ENCODE measurements at regions not wholly inside any gene's neighbourhood (a gene's known extent, or its start where the extent isn't known, plus 50 kb on each side); places are given as distances from the start of the nearest gene placed in this dataset.
A peak's percentile ranks its signal among the peaks of the same experiment; 100 is the strongest.
"Not testable (repeated sequence)": the region's sequence is repeated elsewhere in the genome, so short reads cannot be mapped to it uniquely, and the experiment has no call there.

DNA sequence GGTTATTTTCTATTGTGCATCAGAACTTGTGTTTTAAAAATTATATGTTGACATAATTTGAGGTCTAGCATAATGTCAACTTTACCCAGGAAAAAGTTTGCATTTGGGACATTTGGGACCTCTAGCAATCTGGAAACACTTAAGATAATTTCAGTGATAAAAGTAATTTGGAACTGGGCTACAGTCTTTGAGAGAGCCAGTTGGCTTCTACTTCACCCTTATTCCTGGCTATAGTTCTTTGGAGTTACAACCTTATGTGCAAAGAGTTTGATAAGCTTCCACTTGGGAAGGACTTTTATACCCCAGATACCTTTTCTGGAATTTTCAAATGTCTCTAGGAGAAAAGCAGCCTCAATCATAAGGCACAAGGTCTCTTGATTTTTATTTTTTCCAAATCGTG lies 139.3 kb downstream of the ARRDC3 start:
- DNase-seq: no peak

GRCh38 chr5:91243286-91243685 lies 139.8 kb downstream of the ARRDC3 start:
- DNase-seq: no peak

GRCh38 chr5:91241460-91241859 lies 141.7 kb downstream of the ARRDC3 start:
- not testable (repeated sequence) for DNase-seq

DNA sequence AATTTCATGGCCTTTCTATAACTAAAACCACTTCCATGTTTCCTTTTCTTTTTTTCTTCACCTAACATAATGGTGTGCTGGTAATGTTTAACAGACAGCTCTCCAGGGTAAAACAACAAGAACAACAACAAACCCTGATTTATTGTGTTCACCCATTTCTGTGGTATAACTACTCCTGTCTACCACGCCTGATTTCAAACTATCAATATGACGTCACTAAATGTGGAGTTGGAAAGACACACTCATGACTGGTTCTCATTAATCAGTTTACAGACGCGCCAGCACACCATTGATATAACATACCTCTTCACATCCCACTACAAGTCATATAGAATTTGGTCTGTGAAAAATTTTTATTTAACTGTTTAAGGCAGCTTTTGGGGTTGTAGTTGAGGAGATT lies 142.9 kb downstream of the ARRDC3 start:
- DNase-seq: no peak

DNA sequence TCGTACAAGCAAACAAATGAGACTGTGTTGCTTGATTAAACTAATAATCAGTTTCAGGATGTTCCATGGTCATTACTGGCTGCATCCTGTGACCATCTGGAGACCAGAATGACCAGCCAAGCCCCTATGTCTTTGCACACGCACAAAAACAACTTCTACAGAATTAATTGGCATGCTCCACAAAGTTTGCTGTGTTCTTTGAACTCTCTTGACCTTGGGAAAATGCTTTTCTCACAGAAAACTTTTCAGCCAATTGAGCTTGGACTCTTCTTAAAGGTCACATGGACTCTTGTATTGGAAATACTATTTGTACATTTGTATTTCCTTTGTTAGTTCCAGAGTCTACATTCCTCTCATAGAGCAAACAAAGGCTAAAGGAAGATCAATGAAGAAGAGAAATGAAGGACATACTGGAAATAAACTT lies 147.8 kb downstream of the ARRDC3 start:
- no peak for DNase-seq

DNA sequence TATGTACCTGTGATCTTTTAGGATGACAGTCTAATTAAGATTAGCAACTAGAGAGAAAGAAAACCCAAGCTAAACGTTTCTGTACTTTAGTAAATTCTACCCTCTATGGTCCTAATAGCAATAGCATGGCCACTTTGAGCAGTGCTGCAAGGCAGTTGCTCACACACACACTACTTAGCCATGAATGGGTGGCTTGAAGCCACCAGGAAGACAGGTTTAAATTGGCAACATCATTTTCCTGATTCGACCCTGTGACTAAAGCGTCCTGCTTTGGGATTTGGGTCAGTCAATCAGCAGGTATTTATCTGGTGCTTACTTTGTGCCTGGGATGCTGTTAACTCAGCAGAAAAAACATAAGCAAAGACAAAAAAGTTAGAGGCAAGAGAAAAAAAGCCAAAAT lies 150.6 kb downstream of the ARRDC3 start:
- DNase-seq: no peak

DNA sequence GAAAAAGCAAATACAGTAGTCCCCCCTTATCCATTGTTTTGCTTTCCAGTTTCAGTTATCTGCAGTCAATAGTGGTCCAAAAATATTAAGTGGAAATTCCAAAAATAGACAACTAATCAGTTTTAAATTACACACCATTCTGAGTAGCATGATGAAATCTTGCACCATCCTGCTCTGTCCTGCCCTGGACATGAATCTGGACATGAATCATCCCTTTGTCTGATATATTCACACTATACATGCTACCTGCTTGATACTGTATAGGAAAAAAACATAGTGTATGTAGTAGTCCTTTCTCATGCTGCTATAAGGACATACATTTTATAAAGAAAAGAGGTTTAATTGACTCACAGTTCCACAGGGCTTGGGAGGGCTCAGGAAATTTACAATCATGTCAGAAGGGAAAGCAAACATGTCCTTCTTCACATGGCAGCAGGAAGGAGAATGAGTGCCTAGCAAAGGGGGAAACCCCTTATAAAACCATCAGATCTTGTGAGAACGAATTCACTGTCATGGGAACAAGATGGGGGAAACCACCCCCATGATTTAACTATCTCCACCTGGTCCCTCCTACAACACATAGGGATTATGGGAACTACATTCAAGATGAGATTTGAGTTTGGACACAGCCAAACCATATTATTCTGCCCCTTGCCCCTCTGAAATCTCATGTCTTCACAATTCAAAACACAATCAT lies 153.9 kb downstream of the ARRDC3 start:
- no peak for DNase-seq

GRCh38 chr5:91228188-91228587 lies 154.9 kb downstream of the ARRDC3 start:
- DNase-seq: no peak

DNA sequence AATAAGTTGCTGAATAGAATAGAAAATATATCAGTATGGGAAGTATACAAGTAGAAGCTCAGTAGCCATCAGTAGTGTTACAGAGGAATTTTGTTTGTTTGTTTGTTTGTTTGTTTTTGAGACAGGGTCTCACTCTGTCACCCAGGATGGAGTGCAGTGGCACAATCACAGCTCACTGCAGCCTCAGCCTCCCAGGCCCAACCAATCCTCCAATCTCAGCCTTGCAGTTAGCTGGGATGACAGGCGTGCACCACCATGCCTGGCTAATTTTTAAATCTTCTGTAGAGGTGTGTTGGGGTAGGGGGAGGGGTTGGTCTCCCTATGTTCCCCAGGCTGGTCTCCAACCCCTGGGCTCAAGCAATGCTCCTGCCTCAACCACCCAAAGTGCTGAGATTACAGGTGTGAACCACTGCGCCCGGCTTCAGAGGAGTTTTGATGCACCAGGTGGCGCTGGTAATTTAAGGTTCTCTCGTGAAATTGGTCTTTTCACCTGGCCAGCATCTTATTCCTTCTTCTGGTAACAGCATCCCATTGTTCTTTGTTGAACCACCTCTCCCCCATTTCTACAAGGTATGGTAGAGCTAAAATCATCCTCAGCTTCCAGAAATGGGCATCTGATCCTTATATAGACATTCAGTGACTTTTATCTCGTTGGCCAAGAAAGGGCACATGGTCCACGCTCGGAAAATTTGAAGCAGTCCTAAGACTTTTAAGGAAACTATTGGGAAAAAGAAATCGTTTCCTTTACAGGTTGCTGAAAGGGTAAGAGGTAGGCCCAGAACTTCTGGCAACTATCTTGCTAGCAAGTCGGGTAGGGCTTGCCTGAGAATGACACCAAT lies 157.1 kb downstream of the ARRDC3 start:
- DNase-seq: peak in 2 of 56 donors; percentile 2 to 4

GRCh38 chr5:91224969-91225368 lies 158.1 kb downstream of the ARRDC3 start:
- DNase-seq: no peak

GRCh38 chr5:91224456-91224855 lies 158.7 kb downstream of the ARRDC3 start:
- DNase-seq: no peak

DNA sequence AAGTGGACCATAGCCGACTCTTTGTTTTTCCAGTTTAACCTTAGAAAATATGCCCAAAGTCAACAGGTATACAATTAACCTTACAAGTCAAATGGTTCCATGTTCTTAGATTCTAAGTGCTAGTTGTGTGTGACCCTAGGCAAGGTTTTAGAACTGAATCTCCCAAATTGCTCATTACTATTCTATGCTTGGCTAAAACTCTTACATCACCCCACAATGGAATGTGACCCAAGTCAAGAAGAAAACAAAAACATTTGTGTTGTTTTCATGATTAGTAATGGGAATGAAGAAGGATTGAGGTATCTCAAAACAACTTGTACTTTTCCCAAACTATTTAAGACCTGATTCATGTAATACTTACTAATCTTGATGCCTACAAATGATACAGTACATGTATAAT lies 159.2 kb downstream of the ARRDC3 start:
- DNase-seq: no peak

DNA sequence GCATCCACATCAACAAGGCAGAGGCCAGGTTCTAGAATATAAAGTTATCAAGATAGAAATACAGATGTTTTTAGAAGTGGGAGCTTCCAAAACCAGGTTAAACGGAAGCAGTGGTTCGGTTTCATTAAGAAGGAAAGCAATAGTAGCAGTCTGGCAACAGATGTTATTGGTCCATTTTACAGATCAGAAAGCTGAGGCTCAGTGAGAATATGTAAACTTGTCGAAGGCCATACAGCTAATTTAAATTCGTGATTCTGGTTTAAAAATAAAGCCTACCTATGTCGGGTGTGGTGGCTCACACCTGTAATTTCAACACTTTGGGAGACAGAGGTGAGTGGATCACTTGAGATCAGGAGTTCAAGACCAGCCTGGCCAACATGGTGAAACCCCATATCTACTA lies 160.6 kb downstream of the ARRDC3 start:
- DNase-seq: no peak

DNA sequence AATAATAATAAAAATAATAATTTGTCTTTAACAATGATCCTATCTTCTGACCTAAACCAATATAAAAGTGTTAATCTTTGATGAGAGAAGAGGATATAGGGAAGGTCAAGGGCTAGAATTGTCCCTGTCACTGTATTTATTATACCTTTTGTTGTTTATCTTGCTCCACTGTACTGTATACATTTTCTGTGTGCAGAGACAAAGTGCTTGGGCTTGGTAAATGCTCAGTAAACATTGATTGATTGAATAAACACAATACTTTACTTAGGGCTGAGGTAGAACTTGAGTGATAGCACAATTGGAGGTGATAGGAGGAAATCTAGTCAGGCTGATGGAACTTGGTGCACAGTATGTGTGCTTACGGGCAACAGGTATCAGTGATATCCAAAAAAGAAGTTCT lies 161.2 kb downstream of the ARRDC3 start:
- DNase-seq: no peak

DNA sequence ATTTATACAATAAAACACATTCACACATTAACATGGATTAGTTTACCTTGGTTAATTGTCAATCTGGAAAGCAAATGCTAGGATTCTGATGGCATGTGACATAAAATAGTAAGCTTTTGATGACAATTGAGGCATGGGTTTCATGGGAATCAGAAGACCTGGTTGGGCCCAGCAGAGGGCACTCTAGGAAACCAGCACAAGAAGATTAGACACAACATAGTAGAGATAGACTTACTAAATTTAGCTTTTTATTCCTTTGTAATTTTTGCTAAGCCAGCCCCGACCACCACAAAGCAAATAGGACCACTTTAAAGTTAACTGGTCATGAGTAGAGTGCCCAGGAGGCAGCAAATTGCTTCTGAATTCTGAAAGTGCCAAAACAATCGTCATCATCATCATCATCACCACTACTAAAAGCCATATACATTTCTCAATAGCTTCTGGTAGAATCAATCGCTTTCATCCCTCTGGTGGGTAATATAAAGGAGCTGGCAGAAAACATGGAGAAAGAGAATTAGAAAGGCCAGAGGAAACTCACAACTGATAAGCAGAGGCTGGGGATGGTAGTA lies 163.2 kb downstream of the ARRDC3 start:
- DNase-seq: peak in 18 of 56 donors; percentile 0 to 58 (median 15)

- DNase-seq: no peak
Measured at GRCh38 chr5:91219091-91219802, 163.9 kb downstream of the ARRDC3 start.

DNA sequence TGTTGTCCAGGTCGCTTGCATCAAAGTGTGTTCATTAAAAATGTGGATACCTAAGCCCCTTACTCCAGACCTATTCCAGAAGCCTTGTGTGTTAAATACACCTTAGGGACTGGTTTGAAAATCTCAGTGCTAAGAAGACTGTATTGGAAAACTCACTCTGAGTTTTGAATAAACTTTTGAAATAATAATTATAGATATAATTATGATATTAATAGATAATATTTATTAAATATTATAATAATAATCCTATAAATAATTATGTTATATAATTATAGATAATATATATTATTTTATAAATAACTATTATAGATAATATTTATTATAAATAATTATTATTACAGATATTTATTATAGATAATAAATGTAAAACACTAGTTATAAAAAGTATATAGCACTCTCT lies 165.3 kb downstream of the ARRDC3 start:
- DNase-seq: no peak

- DNase-seq: no peak
Measured at GRCh38 chr5:91214571-91214970, 168.5 kb downstream of the ARRDC3 start.
